ENCODE measurements at regions not wholly inside any gene's neighbourhood (a gene's known extent, or its start where the extent isn't known, plus 50 kb on each side); places are given as distances from the start of the nearest gene placed in this dataset.
"Not testable (repeated sequence)": the region's sequence is repeated elsewhere in the genome, so short reads cannot be mapped to it uniquely, and the experiment has no call there.

DNA sequence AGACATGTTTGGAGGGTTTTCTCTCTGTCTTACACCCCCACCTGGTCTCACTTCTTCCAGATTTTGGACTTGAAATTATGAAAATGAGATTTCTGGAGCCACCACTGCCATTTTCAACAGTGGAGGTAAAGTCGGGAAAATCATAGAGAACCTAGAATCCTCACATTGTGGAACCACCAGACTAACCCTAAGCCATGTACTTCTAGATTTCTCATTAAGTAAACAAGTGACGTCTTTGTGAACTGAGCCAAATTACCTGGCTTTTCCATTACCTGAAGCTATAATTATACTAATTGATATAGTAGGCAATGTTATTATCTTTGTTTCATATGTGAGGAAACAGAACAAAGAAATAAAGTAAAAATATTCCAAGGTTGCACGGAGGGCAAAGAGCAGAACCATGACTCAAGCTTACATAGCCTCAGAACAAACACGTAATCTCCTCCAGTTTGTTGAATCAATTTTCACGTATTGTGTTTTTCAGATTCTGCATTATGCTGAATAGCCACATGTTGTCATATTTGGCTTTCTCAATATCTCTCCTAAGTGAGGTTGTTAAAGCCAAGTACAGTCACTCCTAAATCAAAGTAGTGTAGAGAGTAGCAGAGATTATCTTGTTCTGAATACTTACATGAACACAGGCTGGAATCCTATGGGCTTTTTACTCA lies 101.3 kb upstream of the CMC1 start:
- no peak for DNase-seq (ENCODE audit: low spot score)

DNA sequence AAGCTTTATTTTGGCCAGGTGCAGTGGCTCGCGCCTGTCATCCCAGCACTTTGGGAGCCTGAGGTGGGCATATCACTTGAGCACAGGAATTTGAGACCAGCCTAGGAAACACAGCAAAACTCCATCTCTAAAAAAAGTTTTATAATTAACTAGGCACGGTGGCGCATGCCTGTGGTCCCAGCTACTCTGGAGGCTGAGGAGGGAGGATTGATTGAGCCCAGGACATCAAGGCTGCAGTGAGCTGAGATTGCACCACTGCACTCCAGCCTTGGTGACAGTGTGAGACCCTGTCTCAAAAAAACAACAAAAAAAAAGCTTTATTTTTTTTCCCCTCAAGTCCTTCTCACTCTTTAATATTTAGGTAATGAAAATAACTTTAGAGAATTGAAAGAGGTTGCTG lies 100.8 kb upstream of the CMC1 start:
- DNase-seq (ENCODE audit: low spot score) = no peak

DNA sequence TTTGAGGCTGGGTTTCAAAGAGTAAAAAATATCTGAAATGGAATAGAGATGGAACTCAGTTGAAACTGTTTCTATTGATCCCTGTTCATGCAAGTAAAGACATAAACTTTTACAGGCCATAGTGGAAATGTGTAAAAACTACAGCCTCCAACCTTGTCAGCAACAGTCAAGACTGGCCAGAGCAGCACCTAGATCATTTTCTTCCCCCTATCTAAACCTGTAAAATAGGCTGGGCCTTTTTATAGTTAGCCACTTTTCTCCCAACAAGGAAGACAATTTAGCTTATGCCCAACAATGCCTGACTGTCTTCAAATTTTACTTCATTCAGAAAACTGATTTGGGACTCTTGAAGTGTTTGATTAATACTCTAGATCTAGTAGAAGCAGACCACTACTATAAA lies 91.5 kb upstream of the CMC1 start:
- DNase-seq (ENCODE audit: low spot score) = no peak

DNA sequence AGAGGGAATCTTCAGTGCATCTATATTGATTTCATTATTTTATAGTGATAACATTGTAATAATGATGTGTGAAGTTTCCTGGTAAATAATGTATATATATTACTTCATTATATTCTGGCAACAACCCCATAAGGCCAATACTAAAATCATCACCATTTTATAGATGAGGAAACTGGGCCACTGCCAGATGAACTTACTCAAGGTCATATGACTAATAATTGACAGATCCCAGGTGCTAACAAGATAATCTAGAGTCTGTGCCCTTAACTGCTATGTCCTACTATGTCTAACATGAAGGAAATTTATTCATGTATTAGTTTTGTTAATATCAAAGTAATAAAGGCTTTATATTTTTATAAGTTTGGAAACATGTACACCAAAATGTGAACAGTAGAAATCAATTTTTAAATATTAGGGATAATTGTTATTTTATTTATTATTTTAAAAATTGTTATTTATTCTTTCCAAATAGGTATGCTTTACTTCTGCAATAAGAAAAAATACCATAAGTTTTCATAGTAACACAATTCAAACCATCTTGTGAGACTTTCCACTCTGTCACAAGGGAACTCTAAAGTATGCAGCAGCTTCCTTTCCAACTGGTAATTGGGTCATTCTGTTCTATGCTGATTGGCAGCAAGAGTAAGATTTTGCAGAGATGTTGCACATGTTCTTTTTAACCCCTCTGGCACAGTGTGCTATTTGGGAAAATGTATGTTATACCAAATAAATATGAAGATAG lies 90.8 kb upstream of the CMC1 start:
- DNase-seq (ENCODE audit: low spot score) = no peak

DNA sequence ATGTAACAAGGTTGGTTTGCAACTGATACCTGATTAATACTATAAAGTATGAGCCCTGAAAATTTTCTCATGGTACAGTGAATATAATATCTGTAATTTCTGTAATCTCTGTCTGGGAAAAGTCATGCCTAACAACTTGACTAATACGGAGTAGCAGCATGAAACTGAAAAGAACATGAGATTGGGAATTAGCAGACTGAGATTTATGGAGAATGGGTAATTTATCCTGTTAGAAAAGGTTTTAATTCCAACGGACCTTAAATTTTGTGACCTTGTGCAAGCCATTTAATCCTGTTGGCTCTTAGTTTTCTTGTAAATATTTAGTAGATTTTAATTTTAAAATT lies 90.2 kb upstream of the CMC1 start:
- DNase-seq (ENCODE audit: low spot score) = no peak

DNA sequence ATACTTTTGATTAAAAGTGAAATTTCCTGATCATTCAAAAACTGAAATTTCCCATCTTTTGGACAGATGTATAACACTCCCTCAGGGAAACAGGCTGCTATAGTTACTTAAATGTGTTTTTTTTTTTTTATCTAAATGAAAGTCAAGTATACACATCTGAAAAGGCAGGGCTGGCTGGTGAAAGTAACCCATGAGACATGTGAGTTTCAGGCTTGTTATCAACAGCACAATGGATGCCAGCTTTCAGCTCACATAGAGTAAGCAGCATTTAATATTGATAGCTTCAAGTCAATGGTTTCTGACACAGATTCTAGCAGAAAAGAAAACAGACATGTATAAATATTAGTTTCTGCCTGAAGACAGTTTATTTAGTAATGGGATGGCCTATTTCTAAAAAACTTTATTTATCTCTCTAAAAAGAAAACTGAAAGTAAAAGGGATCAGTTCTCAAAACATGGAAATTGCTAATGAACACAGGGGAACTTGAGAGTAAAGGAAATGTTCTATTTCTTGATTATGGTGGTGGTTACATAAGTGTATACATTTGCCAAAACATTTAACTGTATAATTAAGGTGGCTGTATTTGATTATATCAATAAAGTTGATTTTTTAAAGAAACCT lies 89.7 kb upstream of the CMC1 start:
- no peak for DNase-seq (ENCODE audit: low spot score)

DNA sequence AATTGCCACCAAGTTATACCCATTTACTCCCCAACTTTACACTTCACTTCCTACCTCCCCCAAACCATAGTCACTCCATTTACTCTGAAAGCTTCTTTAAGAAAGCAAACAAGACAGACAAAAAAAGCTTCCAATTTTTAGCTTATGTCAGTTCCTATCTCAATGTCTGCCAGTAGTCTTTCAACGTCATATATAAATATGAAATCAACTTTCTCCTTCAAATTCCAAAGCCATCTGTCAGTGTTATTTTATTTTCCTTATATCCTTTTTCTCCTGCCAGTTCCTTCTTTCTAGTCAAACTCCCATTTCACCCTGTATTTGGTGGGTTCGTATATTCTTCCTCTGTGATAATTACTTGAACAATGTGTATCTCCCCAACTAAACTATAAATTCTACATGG lies 85.8 kb upstream of the CMC1 start:
- DNase-seq (ENCODE audit: low spot score) = no peak

DNA sequence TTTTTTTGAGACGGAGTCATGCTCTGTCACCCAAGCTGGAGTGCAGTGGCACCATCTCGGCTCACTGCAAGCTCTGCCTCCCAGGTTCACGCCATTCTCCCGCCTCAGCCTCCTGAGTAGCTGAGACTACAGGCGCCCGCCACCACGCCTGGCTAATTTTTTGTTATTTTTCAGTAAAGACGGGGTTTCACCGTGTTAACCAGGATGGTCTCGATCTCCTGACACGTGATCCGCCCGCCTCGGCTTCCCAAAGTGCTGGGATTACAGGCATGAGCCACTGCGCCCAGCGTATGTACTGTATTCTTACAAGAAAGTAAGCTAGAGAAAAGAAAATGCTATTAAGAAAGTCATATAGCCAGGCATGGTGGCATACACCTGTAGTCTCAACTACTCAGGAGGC lies 84.8 kb upstream of the CMC1 start:
- not testable (repeated sequence) for DNase-seq (ENCODE audit: low spot score)

DNA sequence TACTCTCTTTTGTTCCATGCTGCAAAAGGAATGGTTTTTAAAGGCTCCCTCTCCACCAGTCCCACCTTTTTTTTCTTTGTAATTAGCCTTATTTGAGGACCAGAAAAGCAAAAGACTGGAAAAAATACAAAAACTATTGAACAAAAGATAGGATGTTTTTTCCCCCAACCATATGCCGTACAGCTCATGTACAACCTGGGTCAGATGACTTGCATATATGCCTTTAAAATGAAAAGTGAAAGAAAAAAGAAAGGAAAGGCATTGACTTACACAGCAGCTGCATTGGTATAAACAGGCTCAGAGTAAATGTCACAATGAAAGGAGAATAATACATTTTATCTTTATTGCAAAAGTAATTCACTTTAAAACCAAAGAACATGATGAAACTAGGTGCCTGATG lies 69.5 kb upstream of the CMC1 start:
- DNase-seq (ENCODE audit: low spot score) = no peak

DNA sequence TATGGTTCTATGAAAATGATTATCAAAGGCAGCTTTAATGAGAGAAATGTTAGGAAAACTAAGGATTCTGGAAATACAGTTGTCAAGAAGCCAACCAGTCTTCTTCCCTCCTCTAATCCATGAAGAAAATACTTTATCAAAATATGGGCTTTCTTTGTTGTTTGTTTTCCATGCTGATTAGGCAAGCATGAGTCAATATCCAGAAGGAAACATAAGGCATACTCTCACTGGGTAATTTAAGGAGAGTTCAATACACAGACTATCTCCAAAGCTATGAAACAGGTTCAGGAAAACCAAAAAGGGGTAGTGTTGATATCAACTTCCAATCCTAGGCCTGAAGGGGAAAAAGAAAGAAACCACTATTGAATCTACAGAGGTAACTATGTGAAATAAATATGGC lies 68.7 kb upstream of the CMC1 start:
- DNase-seq (ENCODE audit: low spot score) = no peak

DNA sequence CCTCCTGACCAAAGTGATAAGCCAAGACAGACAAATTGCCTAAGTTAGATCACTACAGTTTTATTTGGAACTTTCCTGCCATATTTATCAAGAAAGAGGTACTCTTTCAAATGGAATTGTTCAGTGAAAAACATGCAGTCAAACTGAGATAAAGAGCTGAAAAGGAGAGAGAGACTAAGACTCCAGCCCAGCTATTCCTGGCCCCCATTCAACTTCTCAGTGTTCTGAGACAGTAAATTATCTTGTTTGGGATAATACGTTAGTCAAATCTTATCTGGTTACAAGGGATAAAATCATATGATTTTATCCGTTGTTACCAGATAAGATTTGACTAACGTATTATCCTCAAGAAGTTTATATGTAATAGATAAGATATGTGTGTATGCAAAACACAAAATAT lies 67.6 kb upstream of the CMC1 start:
- no peak for DNase-seq (ENCODE audit: low spot score)

DNA sequence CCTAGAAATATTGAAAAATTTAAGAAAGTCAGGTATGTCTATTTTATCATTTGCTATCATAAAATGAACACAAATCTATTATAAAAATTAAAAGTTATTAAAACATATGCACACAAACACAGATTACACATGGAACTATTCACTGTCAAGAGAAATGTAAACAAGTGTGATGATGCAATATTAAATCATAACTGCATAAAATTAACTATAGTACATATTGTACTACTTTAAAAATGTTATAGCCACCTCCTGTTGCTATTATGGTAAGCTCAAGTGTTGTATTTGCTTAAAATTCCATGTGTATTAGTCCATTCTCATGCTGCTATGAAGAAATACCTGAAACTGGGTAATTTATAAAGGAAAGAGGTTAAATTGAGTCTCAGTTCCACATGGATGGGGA lies 54.7 kb upstream of the CMC1 start:
- no peak for DNase-seq (ENCODE audit: low spot score)

DNA sequence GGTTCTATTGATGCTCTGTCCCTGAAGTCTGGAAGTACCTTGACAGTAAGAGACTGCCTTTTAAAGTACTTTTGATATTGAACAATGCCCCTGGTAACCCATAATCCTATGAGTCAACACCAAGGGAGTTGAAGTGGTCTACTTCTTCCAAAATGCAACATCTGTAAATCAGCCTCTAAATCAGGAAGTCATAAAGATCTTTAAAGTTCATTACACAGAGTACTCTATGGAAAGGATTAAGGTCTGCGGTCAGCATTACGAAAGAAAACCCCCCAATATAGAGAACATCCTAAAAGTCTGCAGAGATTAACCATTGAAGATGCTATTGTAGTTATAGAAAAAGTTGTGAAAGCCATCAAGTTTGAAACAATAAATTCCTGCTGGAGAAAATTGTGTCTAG lies 52.7 kb upstream of the CMC1 start:
- DNase-seq (ENCODE audit: low spot score) = no peak

DNA sequence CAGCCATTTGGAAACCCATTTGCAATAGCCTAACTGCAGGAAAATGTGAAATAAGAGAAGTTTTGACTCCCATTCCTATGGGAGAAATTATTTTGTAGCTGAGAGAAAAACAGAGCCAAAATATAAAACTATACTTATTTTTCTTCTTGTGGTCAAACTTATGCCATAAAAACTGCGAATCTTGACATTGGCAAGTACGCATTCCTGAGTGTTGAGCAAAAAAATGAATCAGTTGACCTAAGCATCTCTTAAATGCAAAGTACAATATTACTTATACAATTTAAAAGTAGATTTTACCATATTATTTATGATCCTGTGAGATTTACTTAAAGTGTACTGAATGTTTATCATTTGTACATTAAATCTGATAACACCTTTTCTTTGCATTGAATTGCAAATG lies 50.1 kb upstream of the CMC1 start:
- no peak for DNase-seq (ENCODE audit: low spot score)
